Spinal cord (tissue), 9 donors: ENCODE measurements at regions not wholly inside any gene's neighbourhood (a gene's known extent, or its start where the extent isn't known, plus 50 kb on each side); places are given as distances from the start of the nearest gene placed in this dataset.

Source experiments
- DNase-seq, 6 donors: peaks; one replicate each; pipeline versions ENCODE4 v3.0.0 to v3.0.0-alpha.2; 2013 to 2015; ENCODE audit warnings: low spot score in 6 of 6, low read depth in 4 of 6
- H3K27ac ChIP-seq: one replicate; pipeline ENCODE4 v1.5.1; 2013; ENCODE audit warnings: low read depth, low read length, control low read depth
- H3K27me3 ChIP-seq: one replicate; pipeline ENCODE4 v1.6.1; 2013; ENCODE audit warnings: low read length; ENCODE audit not compliant: control insufficient read depth, insufficient read depth
- H3K36me3 ChIP-seq: one replicate; pipeline ENCODE4 v1.6.1; 2013; ENCODE audit warnings: low read length; ENCODE audit not compliant: control insufficient read depth, insufficient read depth
- H3K4me1 ChIP-seq: one replicate; pipeline ENCODE4 v1.6.1; 2013; ENCODE audit warnings: low read length; ENCODE audit not compliant: control insufficient read depth, insufficient read depth
- H3K4me3 ChIP-seq: one replicate; pipeline ENCODE4 v1.5.1; 2013; ENCODE audit warnings: low read depth, low read length, control low read depth
- H3K9me3 ChIP-seq: one replicate; pipeline ENCODE4 v1.6.1; 2013; ENCODE audit warnings: low read length; ENCODE audit not compliant: control insufficient read depth, insufficient read depth
- WGBS: methylation state at CpG from one replicate; pipeline ENCODE4 v1.1.5; 2013; ENCODE audit warnings: missing lambda C conversion rate; ENCODE audit not compliant: insufficient coverage; 5-methylcytosine and 5-hydroxymethylcytosine counted together
- donor health status: healthy.

DNA sequence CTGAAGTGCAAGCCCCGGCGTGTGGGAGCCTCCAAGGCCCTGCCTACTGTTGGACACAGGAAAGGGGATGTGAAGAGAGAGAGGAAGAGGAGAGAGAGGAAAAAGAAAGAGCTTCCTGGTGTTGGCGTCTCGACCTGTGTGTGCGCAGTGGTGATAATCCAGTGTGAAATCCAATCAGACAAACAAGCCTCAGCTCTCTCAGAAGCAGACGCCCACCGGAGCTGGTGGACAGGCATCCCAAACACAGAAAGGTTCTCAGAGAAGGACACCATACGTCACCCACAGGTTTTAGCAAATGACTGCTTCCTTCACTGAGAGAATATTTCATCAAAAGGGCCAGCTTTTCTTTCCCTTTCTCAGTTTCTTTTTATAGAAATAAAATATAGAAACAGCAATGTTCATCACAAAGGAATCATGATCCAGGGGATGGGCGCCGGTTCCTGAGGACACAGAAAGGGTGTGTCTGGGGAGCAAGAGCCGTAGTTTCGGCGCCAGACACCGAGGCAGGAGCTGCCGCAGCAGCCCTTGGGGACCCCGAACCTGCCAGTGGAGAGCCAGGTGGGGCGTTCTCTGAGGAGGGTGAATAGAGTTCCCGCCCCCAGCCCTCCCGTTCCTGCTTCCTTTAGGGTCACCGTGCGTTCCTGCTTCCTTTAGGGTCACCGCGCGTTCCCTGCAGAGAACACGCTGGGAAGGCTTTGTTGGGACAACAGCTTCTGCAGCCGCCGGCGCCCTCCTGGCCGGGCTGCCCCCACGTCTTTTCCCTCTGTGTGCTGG, 145.8 kb upstream of the SOX1 start:
- no peaks in the 10 kb centered on the region for H3K36me3 ChIP-seq
- peaks cover 9% of the 10 kb centered on the region for H3K4me1 ChIP-seq
- H3K27ac ChIP-seq, result no peak overlapping the region
- no peaks in the 10 kb centered on the region for H3K9me3 ChIP-seq
- no peaks in the 10 kb centered on the region for H3K27me3 ChIP-seq
- WGBS, result 47% methylated on average over 27 of the region's 30 CpGs
- no peak for DNase-seq
- H3K4me3 ChIP-seq, result no peak overlapping the region

- WGBS, result 81% methylated on average over 6 of the region's 10 CpGs
- no peaks in the 10 kb centered on the region for H3K9me3 ChIP-seq
- no peaks in the 10 kb centered on the region for H3K36me3 ChIP-seq
- H3K27me3 ChIP-seq, result no peaks in the 10 kb centered on the region
- H3K27ac ChIP-seq, result no peak overlapping the region
- no peak for DNase-seq
- no peak overlapping the region for H3K4me3 ChIP-seq
- H3K4me1 ChIP-seq, result peaks cover 9% of the 10 kb centered on the region
These were observed 144.9 kb upstream of the SOX1 start for GRCh38 chr13:111922086-111922485.

DNA sequence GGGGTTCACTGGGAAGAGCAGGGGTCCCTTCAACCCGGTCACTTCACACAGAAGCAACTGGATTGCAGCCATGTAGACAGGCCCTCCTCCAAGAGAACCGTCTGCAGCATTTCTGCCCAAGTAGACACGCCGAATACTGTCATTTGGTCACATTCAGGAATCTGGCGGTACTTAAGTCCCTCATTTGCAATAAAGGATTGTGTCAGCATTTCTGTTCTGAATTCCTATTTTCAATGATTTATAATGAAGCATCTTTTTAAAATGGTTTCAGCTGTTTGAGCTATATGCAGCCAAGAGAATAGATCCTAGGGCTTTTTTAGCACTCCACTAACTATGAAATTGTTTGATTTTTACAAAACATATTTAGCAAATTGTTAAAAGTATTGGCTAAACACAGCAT, 143.5 kb upstream of the SOX1 start:
- Histone ChIP-seq H3K9me3 (no peaks in the 10 kb centered on the region), H3K27me3 (no peaks in the 10 kb centered on the region), H3K4me1 (peaks cover 9% of the 10 kb centered on the region), H3K36me3 (no peaks in the 10 kb centered on the region), H3K4me3 (no peak overlapping the region), H3K27ac (no peak overlapping the region)
- peak in 1 of 6 donors; percentile 49 for DNase-seq
- 49% methylated on average over 2 of the region's 5 CpGs for WGBS

DNA sequence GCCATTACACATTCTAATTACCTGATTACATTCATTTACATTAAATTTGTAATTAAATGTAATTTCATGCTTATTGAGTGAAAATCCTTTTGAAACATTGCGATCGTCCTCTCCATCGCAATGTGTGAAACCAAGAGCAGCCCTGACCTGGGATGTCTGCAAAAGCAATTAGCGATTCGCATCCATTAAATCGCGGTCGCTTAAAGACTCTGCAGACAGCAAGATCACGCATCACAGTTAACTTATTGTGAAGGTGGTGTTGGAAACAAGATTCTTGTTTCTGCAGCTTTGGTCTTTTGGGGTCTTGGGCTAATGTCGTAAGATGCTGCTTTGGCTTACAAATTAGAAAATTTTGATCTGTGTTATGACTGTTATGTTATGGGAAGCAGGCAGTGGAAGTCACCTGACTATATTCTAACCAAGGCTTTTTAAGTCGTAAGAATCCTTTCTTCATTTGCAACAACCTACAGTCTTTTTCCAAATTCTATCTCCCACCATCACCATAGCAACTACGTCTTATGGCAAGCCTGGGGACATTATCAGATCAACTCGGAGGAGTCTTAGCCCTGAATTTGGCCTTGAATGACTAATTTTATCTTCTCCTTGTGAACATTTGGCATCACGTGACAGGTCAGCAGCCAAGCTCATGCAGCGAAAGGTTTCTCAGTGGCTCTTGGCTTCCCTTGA, 142.8 kb upstream of the SOX1 start:
- no peaks in the 10 kb centered on the region for H3K27me3 ChIP-seq

DNA sequence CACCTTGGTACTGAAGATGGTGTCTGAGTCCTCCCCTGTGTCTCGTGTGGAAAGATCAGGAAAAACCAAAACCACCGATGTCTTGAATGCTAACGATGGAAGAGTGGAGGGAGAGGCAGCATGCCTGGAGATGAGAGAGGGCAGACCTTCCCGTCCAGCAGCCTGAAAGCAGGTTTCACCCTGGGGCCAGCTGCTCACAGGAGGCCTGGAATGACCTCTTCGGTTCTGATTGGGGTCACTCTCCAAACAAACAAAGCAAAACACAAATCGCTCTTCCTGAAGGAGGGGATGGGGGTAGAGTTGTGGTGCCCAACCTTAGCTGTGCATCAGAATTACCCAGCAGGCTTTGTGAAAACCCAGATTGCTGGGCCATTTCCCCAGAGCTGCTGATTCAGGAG, 142.3 kb upstream of the SOX1 start:
- 72% methylated on average over 2 of the region's 6 CpGs for WGBS
- no peaks in the 10 kb centered on the region for H3K27me3 ChIP-seq
- no peaks in the 10 kb centered on the region for H3K36me3 ChIP-seq
- no peak for DNase-seq
- H3K4me1 ChIP-seq, result peaks cover 9% of the 10 kb centered on the region
- no peak overlapping the region for H3K27ac ChIP-seq
- H3K9me3 ChIP-seq, result no peaks in the 10 kb centered on the region
- H3K4me3 ChIP-seq, result no peak overlapping the region

More for the DNA sequence above, 142.8 kb upstream of the SOX1 start:
- peak in 3 of 6 donors; percentile 37 to 87 (median 68) for DNase-seq
- H3K4me1 ChIP-seq, result peaks cover 9% of the 10 kb centered on the region
- 49% methylated on average over 12 of the region's 15 CpGs for WGBS
- H3K36me3 ChIP-seq, result no peaks in the 10 kb centered on the region
- H3K4me3 ChIP-seq, result no peak overlapping the region
- no peak overlapping the region for H3K27ac ChIP-seq
- no peaks in the 10 kb centered on the region for H3K9me3 ChIP-seq

- DNase-seq, result no peak
- no peaks in the 10 kb centered on the region for H3K27me3 ChIP-seq
- no peak overlapping the region for H3K4me3 ChIP-seq
- no peaks in the 10 kb centered on the region for H3K9me3 ChIP-seq
- WGBS, result 97% methylated on average over 9 of the region's 13 CpGs
- peaks cover 3% of the 10 kb centered on the region for H3K4me1 ChIP-seq
- H3K36me3 ChIP-seq, result no peaks in the 10 kb centered on the region
- H3K27ac ChIP-seq, result no peak overlapping the region
These were observed 141.6 kb upstream of the SOX1 start for GRCh38 chr13:111925146-111925875.

GRCh38 chr13:111926501-111927180, 140.3 kb upstream of the SOX1 start:
- WGBS, result 91% methylated on average over 9 of the region's 15 CpGs
- Histone ChIP-seq H3K4me3 (no peak overlapping the region), H3K9me3 (no peaks in the 10 kb centered on the region), H3K27ac (no peak overlapping the region), H3K27me3 (no peaks in the 10 kb centered on the region), H3K4me1 (no peaks in the 10 kb centered on the region), H3K36me3 (no peaks in the 10 kb centered on the region)
- peak in 1 of 6 donors; percentile 10 for DNase-seq

- no peak overlapping the region for H3K4me3 ChIP-seq
- no peaks in the 10 kb centered on the region for H3K9me3 ChIP-seq
- no peaks in the 10 kb centered on the region for H3K4me1 ChIP-seq
- WGBS, result 88% methylated on average over 11 of the region's 12 CpGs
- no peak for DNase-seq
- H3K27me3 ChIP-seq, result no peaks in the 10 kb centered on the region
- no peaks in the 10 kb centered on the region for H3K36me3 ChIP-seq
- H3K27ac ChIP-seq, result no peak overlapping the region
These were observed 139.8 kb upstream of the SOX1 start for GRCh38 chr13:111927181-111927540.

GRCh38 chr13:111929036-111929616, 137.8 kb upstream of the SOX1 start:
- no peaks in the 10 kb centered on the region for H3K36me3 ChIP-seq
- no peaks in the 10 kb centered on the region for H3K9me3 ChIP-seq
- no peak overlapping the region for H3K27ac ChIP-seq
- no peaks in the 10 kb centered on the region for H3K4me1 ChIP-seq
- DNase-seq, result no peak
- H3K4me3 ChIP-seq, result no peak overlapping the region
- WGBS, result 87% methylated on average over 8 of the region's 8 CpGs
- H3K27me3 ChIP-seq, result no peaks in the 10 kb centered on the region
